Activated T-helper 17 cell treated with anti-CD3 and anti-CD28 coated beads, Interleukin-2, amount 50 U/mL, for 72 hours (primary cell): ENCODE measurements at regions not wholly inside any gene's neighbourhood (a gene's known extent, or its start where the extent isn't known, plus 50 kb on each side); places are given as distances from the start of the nearest gene placed in this dataset.

Experiments
- ATAC-seq: fragments of 150-1000 bp; cut with Tn5 transposase; replicated peaks from 2 replicates; pipeline ENCODE4 v1.10.0; 2021; ENCODE audit warnings: mild to moderate bottlenecking, moderate library complexity
- H3K27ac Mint-ChIP-seq: one replicate; pipeline ENCODE4 v1.8.0; 2022; ENCODE audit warnings: mixed read lengths
- H3K27me3 Mint-ChIP-seq: one replicate; pipeline ENCODE4 v1.8.0; 2022; ENCODE audit warnings: mixed read lengths
- H3K36me3 Mint-ChIP-seq: one replicate; pipeline ENCODE4 v1.8.0; 2022; ENCODE audit warnings: low read depth, mild to moderate bottlenecking, mixed read lengths
- H3K4me1 Mint-ChIP-seq: one replicate; pipeline ENCODE4 v1.8.0; 2022; ENCODE audit warnings: mixed read lengths
- H3K4me3 Mint-ChIP-seq: one replicate; pipeline ENCODE4 v1.8.0; 2022; ENCODE audit warnings: mild to moderate bottlenecking, mixed read lengths
- H3K9me3 Mint-ChIP-seq: one replicate; pipeline ENCODE4 v1.8.0; 2022; ENCODE audit warnings: mixed read lengths

- H3K27ac Mint-ChIP-seq = peak overlapping the region; percentile 62
- no peaks in the 10 kb centered on the region for H3K9me3 Mint-ChIP-seq
- no peak for ATAC-seq
- peak overlapping the region; percentile 27 for H3K4me3 Mint-ChIP-seq
- no peaks in the 10 kb centered on the region for H3K27me3 Mint-ChIP-seq
- no peaks in the 10 kb centered on the region for H3K36me3 Mint-ChIP-seq
- no peaks in the 10 kb centered on the region for H3K4me1 Mint-ChIP-seq
These were observed 73.5 kb downstream of the SIK1 start for GRCh38 chr21:43353282-43354025.

- no peaks in the 10 kb centered on the region for H3K27me3 Mint-ChIP-seq
- ATAC-seq = peak; percentile 82
- peak overlapping the region; percentile 27 for H3K4me3 Mint-ChIP-seq
- H3K36me3 Mint-ChIP-seq = no peaks in the 10 kb centered on the region
- no peaks in the 10 kb centered on the region for H3K9me3 Mint-ChIP-seq
- no peaks in the 10 kb centered on the region for H3K4me1 Mint-ChIP-seq
- H3K27ac Mint-ChIP-seq = peak overlapping the region; percentile 75
These were observed 74.2 kb downstream of the SIK1 start for GRCh38 chr21:43352568-43353281.

- Mint-ChIP-seq H3K9me3 (no peaks in the 10 kb centered on the region), H3K27ac (peak overlapping the region; percentile 75), H3K4me1 (no peaks in the 10 kb centered on the region), H3K27me3 (no peaks in the 10 kb centered on the region), H3K4me3 (no peak overlapping the region), H3K36me3 (no peaks in the 10 kb centered on the region)
- ATAC-seq = no peak
These were observed 74.8 kb downstream of the SIK1 start for GRCh38 chr21:43352154-43352537.

- no peak overlapping the region for H3K27ac Mint-ChIP-seq
- H3K27me3 Mint-ChIP-seq = no peaks in the 10 kb centered on the region
- H3K4me1 Mint-ChIP-seq = no peaks in the 10 kb centered on the region
- no peaks in the 10 kb centered on the region for H3K9me3 Mint-ChIP-seq
- H3K4me3 Mint-ChIP-seq = no peak overlapping the region
- ATAC-seq = no peak
- no peaks in the 10 kb centered on the region for H3K36me3 Mint-ChIP-seq
These were observed 75.3 kb downstream of the SIK1 start for GRCh38 chr21:43351501-43352153.

- H3K27ac Mint-ChIP-seq = no peak overlapping the region
- H3K27me3 Mint-ChIP-seq = no peaks in the 10 kb centered on the region
- no peaks in the 10 kb centered on the region for H3K9me3 Mint-ChIP-seq
- ATAC-seq = no peak
- H3K4me1 Mint-ChIP-seq = no peaks in the 10 kb centered on the region
- no peak overlapping the region for H3K4me3 Mint-ChIP-seq
- no peaks in the 10 kb centered on the region for H3K36me3 Mint-ChIP-seq
These were observed 77.3 kb downstream of the SIK1 start for GRCh38 chr21:43349644-43350043.

- no peaks in the 10 kb centered on the region for H3K27me3 Mint-ChIP-seq
- H3K9me3 Mint-ChIP-seq = no peaks in the 10 kb centered on the region
- H3K36me3 Mint-ChIP-seq = no peaks in the 10 kb centered on the region
- H3K4me3 Mint-ChIP-seq = no peak overlapping the region
- no peak for ATAC-seq
- no peak overlapping the region for H3K27ac Mint-ChIP-seq
- no peaks in the 10 kb centered on the region for H3K4me1 Mint-ChIP-seq
These were observed 78.1 kb downstream of the SIK1 start for GRCh38 chr21:43348801-43349261.

- ATAC-seq = no peak
- no peaks in the 10 kb centered on the region for H3K9me3 Mint-ChIP-seq
- no peak overlapping the region for H3K27ac Mint-ChIP-seq
- no peaks in the 10 kb centered on the region for H3K27me3 Mint-ChIP-seq
- no peak overlapping the region for H3K4me3 Mint-ChIP-seq
- H3K4me1 Mint-ChIP-seq = no peaks in the 10 kb centered on the region
- H3K36me3 Mint-ChIP-seq = no peaks in the 10 kb centered on the region
These were observed 78.7 kb downstream of the SIK1 start for GRCh38 chr21:43348170-43348766.

GRCh38 chr21:43347461-43348169, 79.3 kb downstream of the SIK1 start:
- Mint-ChIP-seq H3K4me3 (no peak overlapping the region), H3K27ac (no peak overlapping the region), H3K9me3 (no peaks in the 10 kb centered on the region), H3K36me3 (no peaks in the 10 kb centered on the region), H3K4me1 (no peaks in the 10 kb centered on the region), H3K27me3 (no peaks in the 10 kb centered on the region)
- ATAC-seq = no peak

GRCh38 chr21:43346551-43346950, 80.4 kb downstream of the SIK1 start:
- no peaks in the 10 kb centered on the region for H3K27me3 Mint-ChIP-seq
- no peak overlapping the region for H3K27ac Mint-ChIP-seq
- H3K4me3 Mint-ChIP-seq = no peak overlapping the region
- no peaks in the 10 kb centered on the region for H3K36me3 Mint-ChIP-seq
- no peaks in the 10 kb centered on the region for H3K4me1 Mint-ChIP-seq
- H3K9me3 Mint-ChIP-seq = no peaks in the 10 kb centered on the region
- ATAC-seq = no peak

- Mint-ChIP-seq H3K4me1 (no peaks in the 10 kb centered on the region), H3K4me3 (no peak overlapping the region), H3K36me3 (no peaks in the 10 kb centered on the region), H3K27me3 (no peaks in the 10 kb centered on the region), H3K27ac (no peak overlapping the region), H3K9me3 (no peaks in the 10 kb centered on the region)
- ATAC-seq = peak; percentile 70
These were observed 81.1 kb downstream of the SIK1 start for GRCh38 chr21:43345746-43346409.

- ATAC-seq = no peak
- Mint-ChIP-seq H3K4me3 (no peak overlapping the region), H3K9me3 (no peaks in the 10 kb centered on the region), H3K27ac (no peak overlapping the region), H3K36me3 (no peaks in the 10 kb centered on the region), H3K27me3 (no peaks in the 10 kb centered on the region), H3K4me1 (no peaks in the 10 kb centered on the region)
These were observed 81.7 kb downstream of the SIK1 start for GRCh38 chr21:43345046-43345745.

GRCh38 chr21:43343992-43344886, 82.7 kb downstream of the SIK1 start:
- no peak for ATAC-seq
- Mint-ChIP-seq H3K27me3 (peaks cover 3% of the 10 kb centered on the region), H3K36me3 (no peaks in the 10 kb centered on the region), H3K9me3 (no peaks in the 10 kb centered on the region), H3K4me3 (no peak overlapping the region), H3K4me1 (no peaks in the 10 kb centered on the region), H3K27ac (no peak overlapping the region)
